GM12878 (cell line): ENCODE measurements at regions not wholly inside any gene's neighbourhood (a gene's known extent, or its start where the extent isn't known, plus 50 kb on each side); places are given as distances from the start of the nearest gene placed in this dataset.

Source experiments
- ATAC-seq: fragments of 200-7000 bp; cut with Tn5 transposase; 3 replicates; pipeline ENCODE4 v1.9.1; 2020; ENCODE audit warnings: mild to moderate bottlenecking, moderate library complexity
- BruUV-seq: library from RNA; stranded (reverse); fragments of 400-500 nt; replicated peaks from 2 replicates; lab custom pipeline; 2021; lab: Mats Ljungman, UMichigan
- CTCF ChIA-PET: fragments of 300-600 bp; sonication (Branson Sonifier 250); formaldehyde crosslinking; extraction: SDS; loops from one replicate; lab custom pipeline; 2021; ENCODE audit warnings: inconsistent platforms; lab: Yijun Ruan, JAX
- POLR2A ChIA-PET: fragments of 350-600 bp; formaldehyde crosslinking; extraction: SDS; loops from one replicate; lab custom pipeline; 2021; ENCODE audit warnings: inconsistent platforms; lab: Charles Lee
- RAD21 ChIA-PET: fragments of 300-600 bp; sonication (Branson Sonifier 250); formaldehyde crosslinking; loops from one replicate; lab custom pipeline; 2023; ENCODE audit warnings: antibody characterized with exemption; ENCODE audit not compliant: unreplicated experiment; lab: Charles Lee
- SMC1A ChIA-PET: fragments of 300-600 bp; sonication (Branson Sonifier 250); formaldehyde crosslinking; loops from one replicate; lab custom pipeline; 2023; ENCODE audit not compliant: unreplicated experiment, uncharacterized antibody; lab: Charles Lee
- DNase-seq: peaks from one replicate; pipeline ENCODE4 v3.0.0-alpha.2; 2011; ENCODE audit warnings: low read depth, low spot score
- FAIRE-seq: peaks from 3 replicates; lab custom pipeline; 2011; peaks lifted over from hg19 to GRCh38; lab: Jason Lieb, UNC
- H2AFZ ChIP-seq: 2 replicates; pipeline ENCODE4 v1.6.0; 2011; ENCODE audit warnings: low read depth, low read length, control low read depth; ENCODE audit not compliant: control insufficient read depth
- H3K27ac ChIP-seq: 2 replicates; pipeline ENCODE4 v1.5.1; 2011; ENCODE audit warnings: control low read depth; ENCODE audit not compliant: control insufficient read depth, insufficient read depth
- H3K27me3 ChIP-seq, 2 experiments: replicated peaks in 1 of 2; 2 replicates each; pipeline versions ENCODE4 v1.6.0 to v1.6.1; 2011; ENCODE audit warnings: low read length in 1 of 2; ENCODE audit not compliant: control insufficient read depth in 2 of 2, insufficient read depth in 2 of 2
- H3K36me3 ChIP-seq, 2 experiments: 2 replicates each; pipeline ENCODE4 v1.5.1; 2011; ENCODE audit warnings: low read length in 1 of 2; ENCODE audit not compliant: control insufficient read depth in 2 of 2, insufficient read depth in 2 of 2
- H3K4me1 ChIP-seq: 2 replicates; pipeline ENCODE4 v1.6.1; 2011; ENCODE audit warnings: mild to moderate bottlenecking, low read length, moderate library complexity, mixed read lengths; ENCODE audit not compliant: control insufficient read depth, insufficient read depth
- H3K4me2 ChIP-seq: 2 replicates; pipeline ENCODE4 v1.6.0; 2011; ENCODE audit warnings: control low read depth; ENCODE audit not compliant: control insufficient read depth, insufficient read depth
- H3K4me3 ChIP-seq: fragments of 200-600 bp; sonication (generic); 2 replicates; pipeline ENCODE4 v1.5.1; 2016
- H3K79me2 ChIP-seq: 2 replicates; pipeline ENCODE4 v1.6.0; 2011; ENCODE audit warnings: low read length; ENCODE audit not compliant: control insufficient read depth, insufficient read depth
- H3K9ac ChIP-seq: 2 replicates; pipeline ENCODE4 v1.8.0; 2011; ENCODE audit warnings: low read length, control low read depth, mixed read lengths; ENCODE audit not compliant: control insufficient read depth, insufficient read depth
- H3K9me3 ChIP-seq: replicated peaks from 3 replicates; pipeline ENCODE4 v1.5.1; 2011; ENCODE audit warnings: mild to moderate bottlenecking, low read length; ENCODE audit not compliant: control insufficient read depth, insufficient read depth
- H4K20me1 ChIP-seq: 2 replicates; pipeline ENCODE4 v1.6.0; 2011; ENCODE audit not compliant: control insufficient read depth, insufficient read depth
- DPF2 ChIP-seq: fragments of 450-650 bp; IDR thresholded peaks from 2 replicates; pipeline ENCODE4 v1.6.1; 2017; ENCODE audit warnings: mild to moderate bottlenecking
- GATAD2B ChIP-seq: fragments of 450-650 bp; conservative IDR thresholded peaks from 2 replicates; pipeline ENCODE4 v1.6.1; 2017; ENCODE audit warnings: low read depth, mild to moderate bottlenecking, moderate library complexity
- LARP7 ChIP-seq: fragments of 450-650 bp; IDR thresholded peaks from 2 replicates; pipeline ENCODE4 v1.6.1; 2017; ENCODE audit warnings: mild to moderate bottlenecking
- RELB ChIP-seq: fragments of 450-650 bp; IDR thresholded peaks from 2 replicates; pipeline ENCODE4 v1.6.1; 2017; ENCODE audit warnings: low read depth, mild to moderate bottlenecking, moderate library complexity
- RUNX3 ChIP-seq: IDR thresholded peaks from 2 replicates; pipeline ENCODE4 v1.6.1; 2012; ENCODE audit warnings: low read length, inconsistent platforms
- TAF1 ChIP-seq: IDR thresholded peaks from 2 replicates; pipeline ENCODE4 v1.6.1; 2011; ENCODE audit warnings: mild to moderate bottlenecking, low read depth, low read length, borderline replicate concordance
- TCF12 ChIP-seq: IDR thresholded peaks from 2 replicates; pipeline ENCODE4 v1.6.1; 2011; ENCODE audit warnings: low read depth, mild to moderate bottlenecking, low read length
- USF1 ChIP-seq: IDR thresholded peaks from 2 replicates; pipeline ENCODE4 v1.6.1; 2011; ENCODE audit warnings: borderline replicate concordance, low read depth, mild to moderate bottlenecking, moderate library complexity, mixed read lengths, low read length; ENCODE audit not compliant: insufficient read depth; ENCODE audit errors: extremely low read length
- YBX1 ChIP-seq: fragments of 450-650 bp; IDR thresholded peaks from 2 replicates; pipeline ENCODE4 v1.6.1; 2016; ENCODE audit warnings: antibody characterized with exemption
- ZBTB4 ChIP-seq: fragments of 450-650 bp; formaldehyde crosslinking; IDR thresholded peaks from 2 replicates; pipeline ENCODE4 v1.4.0; 2022; ENCODE audit warnings: mild to moderate bottlenecking, moderate library complexity
- WGBS: methylation state at CpG from one replicate; pipeline ENCODE4 v1.1.6; 2016; ENCODE audit warnings: low lambda C conversion rate; ENCODE audit not compliant: insufficient replicate concordance, insufficient coverage; ENCODE audit errors: missing lambda C conversion rate; 5-methylcytosine and 5-hydroxymethylcytosine counted together
- in situ Hi-C: fragments of 300-500 bp; cut with MboI; formaldehyde crosslinking; loops from 9 replicates; pipeline ENCODE4 v1.14.3; 2018; ENCODE audit warnings: mixed read lengths
- intact Hi-C: fragments of 100-400 bp; cut with micrococcal nuclease; formaldehyde crosslinking; loops from one replicate; pipeline ENCODE4 v1.14.2; 2022; ENCODE audit not compliant: unreplicated experiment

- WGBS: 42% methylated on average over 2 of the region's 2 CpGs
- H3K27ac ChIP-seq: no peak overlapping the region
- no peak overlapping the region for H3K9ac ChIP-seq
- no peaks in the 10 kb centered on the region for H3K36me3 ChIP-seq
- no peaks in the 10 kb centered on the region for H3K79me2 ChIP-seq
- H3K27me3 ChIP-seq: no peaks in the 10 kb centered on the region; a peak in 1 of 4 replicates
- ChIA-PET SMC1A (no interaction called here), POLR2A (no interaction called here), CTCF (no interaction called here), RAD21 (no interaction called here)
- no peaks in the 10 kb centered on the region for H3K9me3 ChIP-seq
- H3K4me3 ChIP-seq: no peak overlapping the region
- H4K20me1 ChIP-seq: no peaks in the 10 kb centered on the region
- TF ChIP-seq ZBTB4: no peak
- no peak for TF ChIP-seq LARP7
- TF ChIP-seq DPF2: no peak
- no peak for TF ChIP-seq USF1
- TF ChIP-seq RELB: no peak
- TF ChIP-seq RUNX3: no peak
- no peak for TF ChIP-seq TCF12
- no peak for TF ChIP-seq GATAD2B
- no peak for TF ChIP-seq YBX1
- no peak for TF ChIP-seq TAF1
- no peaks in the 10 kb centered on the region for H3K4me1 ChIP-seq
- BruUV-seq: no TSS peak
- H2AFZ ChIP-seq: no peak overlapping the region
- DNase-seq (no peak), ATAC-seq (no peak), FAIRE-seq (no peak)
- intact Hi-C loops (no loop called here), in situ Hi-C loops (no loop called here)
- H3K4me2 ChIP-seq: no peak overlapping the region
Measured at GRCh38 chr4:54861201-54861600, 203.4 kb downstream of the KIT start.
